Neural progenitor cell (in vitro differentiated cells): ENCODE measurements at regions not wholly inside any gene's neighbourhood (a gene's known extent, or its start where the extent isn't known, plus 50 kb on each side); places are given as distances from the start of the nearest gene placed in this dataset.

ENCODE experiments used
- DNase-seq: peaks from one replicate; pipeline ENCODE4 v3.0.0-alpha.2; 2016; ENCODE audit warnings: low spot score
- H2AFZ ChIP-seq: fragments of 200-600 bp; sonication (generic); replicated peaks from 2 replicates; pipeline ENCODE4 v1.6.1; 2016; ENCODE audit warnings: antibody characterized with exemption
- H3F3A ChIP-seq: fragments of 200-600 bp; sonication (generic); 2 replicates; pipeline ENCODE4 v1.6.1; 2016; ENCODE audit warnings: antibody characterized with exemption, low read depth
- H3K27ac ChIP-seq: fragments of 200-600 bp; sonication (generic); 2 replicates; pipeline ENCODE4 v1.5.1; 2016; ENCODE audit warnings: mild to moderate bottlenecking
- H3K27me3 ChIP-seq: fragments of 200-600 bp; sonication (generic); 2 replicates; pipeline ENCODE4 v1.6.1; 2016; ENCODE audit warnings: mild to moderate bottlenecking, moderate library complexity
- H3K36me3 ChIP-seq: fragments of 200-600 bp; sonication (generic); 2 replicates; pipeline ENCODE4 v1.5.1; 2016
- H3K4me1 ChIP-seq: fragments of 200-600 bp; sonication (generic); 2 replicates; pipeline ENCODE4 v1.6.1; 2016; ENCODE audit warnings: mixed run types
- H3K4me2 ChIP-seq: fragments of 200-600 bp; sonication (generic); 2 replicates; pipeline ENCODE4 v1.6.1; 2016
- H3K4me3 ChIP-seq: fragments of 200-600 bp; sonication (generic); 2 replicates; pipeline ENCODE4 v1.5.1; 2016
- H3K79me2 ChIP-seq: fragments of 200-600 bp; sonication (generic); 2 replicates; pipeline ENCODE4 v1.6.1; 2016; ENCODE audit warnings: low read depth
- H3K9ac ChIP-seq: fragments of 200-600 bp; sonication (generic); 2 replicates; pipeline ENCODE4 v1.6.1; 2016
- H3K9me3 ChIP-seq: fragments of 200-600 bp; sonication (generic); 2 replicates; pipeline ENCODE4 v1.5.1; 2016; ENCODE audit warnings: low read depth
- H4K20me1 ChIP-seq: fragments of 200-600 bp; sonication (generic); 2 replicates; pipeline ENCODE4 v1.6.1; 2016; ENCODE audit warnings: low read depth
- H3K27ac Mint-ChIP-seq: 3 replicates; pipeline ENCODE4 v1.8.0; 2021; ENCODE audit warnings: mixed read lengths
- H3K27me3 Mint-ChIP-seq: 2 replicates; pipeline ENCODE4 v1.8.0; 2022; ENCODE audit warnings: low read depth, mild to moderate bottlenecking, inconsistent platforms, moderate library complexity, mixed read lengths; ENCODE audit not compliant: insufficient read depth
- H3K36me3 Mint-ChIP-seq: 3 replicates; pipeline ENCODE4 v1.8.0; 2021; ENCODE audit warnings: mixed read lengths
- H3K4me1 Mint-ChIP-seq: 3 replicates; pipeline ENCODE4 v1.8.0; 2021; ENCODE audit warnings: mixed read lengths
- H3K4me3 Mint-ChIP-seq: 3 replicates; pipeline ENCODE4 v1.8.0; 2021; ENCODE audit warnings: mild to moderate bottlenecking, moderate library complexity, mixed read lengths
- H3K9me3 Mint-ChIP-seq: 3 replicates; pipeline ENCODE4 v1.8.0; 2020; ENCODE audit warnings: mixed read lengths
- CTCF ChIP-seq: fragments of 200-600 bp; sonication (generic); IDR thresholded peaks from 2 replicates; pipeline ENCODE4 v1.5.1; 2017; ENCODE audit warnings: antibody characterized with exemption, mild to moderate bottlenecking
- EZH2 ChIP-seq: fragments of 200-600 bp; sonication (generic); IDR thresholded peaks from 2 replicates; pipeline ENCODE4 v1.6.1; 2017; ENCODE audit warnings: antibody characterized with exemption, mild to moderate bottlenecking, moderate library complexity
- EZH2phosphoT487 ChIP-seq: fragments of 200-600 bp; sonication (generic); IDR thresholded peaks from 2 replicates; pipeline ENCODE4 v1.6.1; 2017; ENCODE audit warnings: antibody characterized with exemption

- no peak overlapping the region for H3K4me3 Mint-ChIP-seq
- H3K27ac ChIP-seq, result no peak overlapping the region
- H3K4me1 Mint-ChIP-seq, result no peaks in the 10 kb centered on the region
- no peak for DNase-seq
- H3K9ac ChIP-seq, result no peak overlapping the region
- H3K9me3 ChIP-seq, result no peaks in the 10 kb centered on the region
- H3K36me3 Mint-ChIP-seq, result no peaks in the 10 kb centered on the region
- H3K4me2 ChIP-seq, result no peak overlapping the region
- H3K9me3 Mint-ChIP-seq, result peaks cover 4% of the 10 kb centered on the region
- H3K4me1 ChIP-seq, result no peaks in the 10 kb centered on the region
- H3K4me3 ChIP-seq, result no peak overlapping the region
- TF ChIP-seq CTCF (no peak), EZH2 (no peak), EZH2phosphoT487 (no peak)
- no peaks in the 10 kb centered on the region for H4K20me1 ChIP-seq
- no peaks in the 10 kb centered on the region for H3K27me3 ChIP-seq
- H3K36me3 ChIP-seq, result no peaks in the 10 kb centered on the region
- no peak overlapping the region for H2AFZ ChIP-seq
- H3F3A ChIP-seq, result no peaks in the 10 kb centered on the region
- peaks cover 7% of the 10 kb centered on the region for H3K27me3 Mint-ChIP-seq
- no peaks in the 10 kb centered on the region for H3K79me2 ChIP-seq
- peak overlapping the region; percentile 23 for H3K27ac Mint-ChIP-seq
These were observed 108.3 kb downstream of the KIF26A start for GRCh38 chr14:104246401-104247335.

- Histone ChIP-seq H3K4me1 (no peaks in the 10 kb centered on the region), H3K36me3 (no peaks in the 10 kb centered on the region), H4K20me1 (no peaks in the 10 kb centered on the region), H3K27ac (no peak overlapping the region), H3K4me3 (no peak overlapping the region), H3F3A (no peaks in the 10 kb centered on the region), H2AFZ (no peak overlapping the region), H3K9me3 (no peaks in the 10 kb centered on the region), H3K9ac (no peak overlapping the region), H3K79me2 (no peaks in the 10 kb centered on the region), H3K27me3 (no peaks in the 10 kb centered on the region), H3K4me2 (no peak overlapping the region)
- DNase-seq, result no peak
- H3K27me3 Mint-ChIP-seq, result peaks cover 7% of the 10 kb centered on the region
- H3K4me1 Mint-ChIP-seq, result no peaks in the 10 kb centered on the region
- H3K36me3 Mint-ChIP-seq, result no peaks in the 10 kb centered on the region
- no peak overlapping the region for H3K4me3 Mint-ChIP-seq
- peaks cover 4% of the 10 kb centered on the region for H3K9me3 Mint-ChIP-seq
- peak overlapping the region; percentile 23 for H3K27ac Mint-ChIP-seq
- TF ChIP-seq CTCF (no peak), EZH2phosphoT487 (no peak), EZH2 (no peak)
These were observed 109.2 kb downstream of the KIF26A start for GRCh38 chr14:104247336-104248202.

- DNase-seq, result no peak
- H3K4me2 ChIP-seq, result no peak overlapping the region
- H3K9ac ChIP-seq, result no peak overlapping the region
- TF ChIP-seq EZH2, result no peak
- TF ChIP-seq CTCF, result no peak
- no peak for TF ChIP-seq EZH2phosphoT487
- H4K20me1 ChIP-seq, result no peaks in the 10 kb centered on the region
- no peaks in the 10 kb centered on the region for H3K4me1 ChIP-seq
- no peaks in the 10 kb centered on the region for H3K36me3 ChIP-seq
- H3K79me2 ChIP-seq, result no peaks in the 10 kb centered on the region
- Mint-ChIP-seq H3K4me3 (no peak overlapping the region), H3K4me1 (no peaks in the 10 kb centered on the region), H3K27ac (no peak overlapping the region), H3K36me3 (no peaks in the 10 kb centered on the region), H3K27me3 (peaks cover 7% of the 10 kb centered on the region), H3K9me3 (peaks cover 4% of the 10 kb centered on the region)
- H2AFZ ChIP-seq, result no peak overlapping the region
- no peak overlapping the region for H3K4me3 ChIP-seq
- H3K27me3 ChIP-seq, result no peaks in the 10 kb centered on the region
- no peaks in the 10 kb centered on the region for H3K9me3 ChIP-seq
- no peak overlapping the region for H3K27ac ChIP-seq
- no peaks in the 10 kb centered on the region for H3F3A ChIP-seq
These were observed 110.0 kb downstream of the KIF26A start for GRCh38 chr14:104248203-104249055.
